WTC11 (cell line): ENCODE measurements at regions not wholly inside any gene's neighbourhood (a gene's known extent, or its start where the extent isn't known, plus 50 kb on each side); places are given as distances from the start of the nearest gene placed in this dataset.

Experiments used
- ATAC-seq: fragments of 200-7000 bp; cut with Tn5 transposase; 2 replicates; pipeline ENCODE4 v1.10.0; 2021; ENCODE audit warnings: mild to moderate bottlenecking, moderate library complexity
- CTCF ChIA-PET: fragments of 300-600 bp; sonication (Branson Sonifier 250); formaldehyde crosslinking; loops from one replicate; lab custom pipeline; 2021; ENCODE audit warnings: antibody characterized with exemption; lab: Charles Lee
- POLR2A ChIA-PET: fragments of 350-600 bp; sonication (Branson Sonifier 250); formaldehyde crosslinking; loops from one replicate; lab custom pipeline; 2021; ENCODE audit warnings: antibody characterized with exemption; lab: Charles Lee
- DNase-seq: peaks from one replicate; pipeline ENCODE4 v3.0.0; 2021; ENCODE audit warnings: low spot score
- H3K27ac Mint-ChIP-seq: 2 replicates; pipeline ENCODE4 v1.8.0; 2021; ENCODE audit warnings: mixed read lengths
- H3K27me3 Mint-ChIP-seq: 2 replicates; pipeline ENCODE4 v1.8.0; 2021; ENCODE audit warnings: low read depth, mild to moderate bottlenecking, moderate library complexity, mixed read lengths
- H3K36me3 Mint-ChIP-seq: 2 replicates; pipeline ENCODE4 v1.8.0; 2021; ENCODE audit warnings: mixed read lengths
- H3K4me1 Mint-ChIP-seq: 2 replicates; pipeline ENCODE4 v1.8.0; 2022; ENCODE audit warnings: mixed read lengths
- H3K4me3 Mint-ChIP-seq: 2 replicates; pipeline ENCODE4 v1.8.0; 2021; ENCODE audit warnings: mild to moderate bottlenecking, moderate library complexity, mixed read lengths
- H3K9me3 Mint-ChIP-seq: 2 replicates; pipeline ENCODE4 v1.8.0; 2021; ENCODE audit warnings: mixed read lengths
- CREB1 ChIP-seq: sonication (generic); formaldehyde crosslinking; IDR thresholded peaks from 2 replicates; pipeline ENCODE4 v1.8.0; 2023; ENCODE audit warnings: mild to moderate bottlenecking, missing genetic modification reagents
- CREM ChIP-seq: sonication (generic); formaldehyde crosslinking; IDR thresholded peaks from 2 replicates; pipeline ENCODE4 v1.8.1; 2022; ENCODE audit warnings: mild to moderate bottlenecking, missing genetic modification reagents, moderate library complexity
- E2F4 ChIP-seq: sonication (generic); formaldehyde crosslinking; IDR thresholded peaks from 2 replicates; pipeline ENCODE4 v1.8.1; 2022; ENCODE audit warnings: low read depth, mild to moderate bottlenecking, moderate library complexity, missing genetic modification reagents, borderline replicate concordance
- ESRRA ChIP-seq: sonication (generic); formaldehyde crosslinking; IDR thresholded peaks from 2 replicates; pipeline ENCODE4 v1.8.1; 2022; ENCODE audit warnings: mild to moderate bottlenecking, missing genetic modification reagents, borderline replicate concordance
- ETV6 ChIP-seq: sonication (generic); formaldehyde crosslinking; IDR thresholded peaks from 2 replicates; pipeline ENCODE4 v1.8.1; 2022; ENCODE audit warnings: mild to moderate bottlenecking, missing genetic modification reagents
- GABPB1 ChIP-seq: sonication (generic); formaldehyde crosslinking; IDR thresholded peaks from 2 replicates; pipeline ENCODE4 v1.8.1; 2023; ENCODE audit warnings: mild to moderate bottlenecking, missing genetic modification reagents
- JUN ChIP-seq: sonication (generic); formaldehyde crosslinking; IDR thresholded peaks from 2 replicates; pipeline ENCODE4 v1.8.0; 2023; ENCODE audit warnings: mild to moderate bottlenecking, missing genetic modification reagents
- KAT7 ChIP-seq: sonication (generic); formaldehyde crosslinking; IDR thresholded peaks from 2 replicates; pipeline ENCODE4 v1.8.1; 2023; ENCODE audit warnings: missing genetic modification reagents, mild to moderate bottlenecking, borderline replicate concordance
- MAX ChIP-seq: sonication (generic); formaldehyde crosslinking; IDR thresholded peaks from 2 replicates; pipeline ENCODE4 v1.8.0; 2022; ENCODE audit warnings: mild to moderate bottlenecking, missing genetic modification reagents
- NFYB ChIP-seq: sonication (generic); formaldehyde crosslinking; conservative IDR thresholded peaks from 2 replicates; pipeline ENCODE4 v1.8.0; 2022; ENCODE audit warnings: low read depth, missing genetic modification reagents
- NR2C2 ChIP-seq: sonication (generic); formaldehyde crosslinking; IDR thresholded peaks from 2 replicates; pipeline ENCODE4 v1.8.0; 2022; ENCODE audit warnings: mild to moderate bottlenecking, missing genetic modification reagents
- OVOL2 ChIP-seq: fragments of 250-450 bp; sonication (Bioruptor Pico); IDR thresholded peaks from 2 replicates; pipeline ENCODE4 v1.9.0; 2021; ENCODE audit warnings: mild to moderate bottlenecking, borderline replicate concordance
- SMAD4 ChIP-seq: sonication (generic); formaldehyde crosslinking; IDR thresholded peaks from 2 replicates; pipeline ENCODE4 v1.8.0; 2022; ENCODE audit warnings: mild to moderate bottlenecking, missing genetic modification reagents
- TP53 ChIP-seq: sonication (generic); formaldehyde crosslinking; IDR thresholded peaks from 2 replicates; pipeline ENCODE4 v1.8.1; 2023; ENCODE audit warnings: mild to moderate bottlenecking, missing genetic modification reagents
- ZNF532 ChIP-seq: fragments of 250-450 bp; sonication (Bioruptor Pico); IDR thresholded peaks from 2 replicates; pipeline ENCODE4 v1.9.0; 2021; ENCODE audit warnings: mild to moderate bottlenecking, borderline replicate concordance
- ZSCAN18 ChIP-seq: fragments of 250-450 bp; sonication (Bioruptor Pico); IDR thresholded peaks from 2 replicates; pipeline ENCODE4 v2.1.2; 2022; ENCODE audit warnings: mild to moderate bottlenecking, moderate library complexity
- TF ChIP-seq, protein P1 (sequence below): sonication (generic); formaldehyde crosslinking; IDR thresholded peaks from 2 replicates; pipeline ENCODE4 v1.8.1; 2023; ENCODE audit warnings: mild to moderate bottlenecking, missing genetic modification reagents, moderate library complexity
- TF ChIP-seq, protein P2 (sequence below): sonication (generic); formaldehyde crosslinking; IDR thresholded peaks from 2 replicates; pipeline ENCODE4 v1.8.0; 2022; ENCODE audit warnings: missing genetic modification reagents

GRCh38 chr5:73395256-73395655 is 53.3 kb downstream of the FOXD1 start:
- TF ChIP-seq TP53 (CRISPR knock-in tag) (no peak), KAT7 (no peak), OVOL2 (CRISPR knock-in tag) (no peak), CREB1 (CRISPR knock-in tag) (no peak), CREM (CRISPR knock-in tag) (no peak), NR2C2 (CRISPR knock-in tag) (no peak), MAX (CRISPR knock-in tag) (no peak), SMAD4 (CRISPR knock-in tag) (no peak)
- TF ChIP-seq, protein P1, sequence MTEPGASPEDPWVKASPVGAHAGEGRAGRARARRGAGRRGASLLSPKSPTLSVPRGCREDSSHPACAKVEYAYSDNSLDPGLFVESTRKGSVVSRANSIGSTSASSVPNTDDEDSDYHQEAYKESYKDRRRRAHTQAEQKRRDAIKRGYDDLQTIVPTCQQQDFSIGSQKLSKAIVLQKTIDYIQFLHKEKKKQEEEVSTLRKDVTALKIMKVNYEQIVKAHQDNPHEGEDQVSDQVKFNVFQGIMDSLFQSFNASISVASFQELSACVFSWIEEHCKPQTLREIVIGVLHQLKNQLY, result no peak
- TF ChIP-seq, protein P2, sequence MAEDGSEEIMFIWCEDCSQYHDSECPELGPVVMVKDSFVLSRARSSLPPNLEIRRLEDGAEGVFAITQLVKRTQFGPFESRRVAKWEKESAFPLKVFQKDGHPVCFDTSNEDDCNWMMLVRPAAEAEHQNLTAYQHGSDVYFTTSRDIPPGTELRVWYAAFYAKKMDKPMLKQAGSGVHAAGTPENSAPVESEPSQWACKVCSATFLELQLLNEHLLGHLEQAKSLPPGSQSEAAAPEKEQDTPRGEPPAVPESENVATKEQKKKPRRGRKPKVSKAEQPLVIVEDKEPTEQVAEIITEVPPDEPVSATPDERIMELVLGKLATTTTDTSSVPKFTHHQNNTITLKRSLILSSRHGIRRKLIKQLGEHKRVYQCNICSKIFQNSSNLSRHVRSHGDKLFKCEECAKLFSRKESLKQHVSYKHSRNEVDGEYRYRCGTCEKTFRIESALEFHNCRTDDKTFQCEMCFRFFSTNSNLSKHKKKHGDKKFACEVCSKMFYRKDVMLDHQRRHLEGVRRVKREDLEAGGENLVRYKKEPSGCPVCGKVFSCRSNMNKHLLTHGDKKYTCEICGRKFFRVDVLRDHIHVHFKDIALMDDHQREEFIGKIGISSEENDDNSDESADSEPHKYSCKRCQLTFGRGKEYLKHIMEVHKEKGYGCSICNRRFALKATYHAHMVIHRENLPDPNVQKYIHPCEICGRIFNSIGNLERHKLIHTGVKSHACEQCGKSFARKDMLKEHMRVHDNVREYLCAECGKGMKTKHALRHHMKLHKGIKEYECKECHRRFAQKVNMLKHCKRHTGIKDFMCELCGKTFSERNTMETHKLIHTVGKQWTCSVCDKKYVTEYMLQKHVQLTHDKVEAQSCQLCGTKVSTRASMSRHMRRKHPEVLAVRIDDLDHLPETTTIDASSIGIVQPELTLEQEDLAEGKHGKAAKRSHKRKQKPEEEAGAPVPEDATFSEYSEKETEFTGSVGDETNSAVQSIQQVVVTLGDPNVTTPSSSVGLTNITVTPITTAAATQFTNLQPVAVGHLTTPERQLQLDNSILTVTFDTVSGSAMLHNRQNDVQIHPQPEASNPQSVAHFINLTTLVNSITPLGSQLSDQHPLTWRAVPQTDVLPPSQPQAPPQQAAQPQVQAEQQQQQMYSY (CRISPR knock-in tag), result no peak
- CTCF ChIA-PET, result no interaction called here
- POLR2A ChIA-PET, result no interaction called here
- Mint-ChIP-seq H3K27ac (no peak overlapping the region), H3K4me1 (peaks cover 13% of the 10 kb centered on the region), H3K9me3 (no peaks in the 10 kb centered on the region), H3K36me3 (no peaks in the 10 kb centered on the region), H3K4me3 (no peak overlapping the region), H3K27me3 (peaks cover 4% of the 10 kb centered on the region)
- DNase-seq (no peak), ATAC-seq (no peak)

DNA sequence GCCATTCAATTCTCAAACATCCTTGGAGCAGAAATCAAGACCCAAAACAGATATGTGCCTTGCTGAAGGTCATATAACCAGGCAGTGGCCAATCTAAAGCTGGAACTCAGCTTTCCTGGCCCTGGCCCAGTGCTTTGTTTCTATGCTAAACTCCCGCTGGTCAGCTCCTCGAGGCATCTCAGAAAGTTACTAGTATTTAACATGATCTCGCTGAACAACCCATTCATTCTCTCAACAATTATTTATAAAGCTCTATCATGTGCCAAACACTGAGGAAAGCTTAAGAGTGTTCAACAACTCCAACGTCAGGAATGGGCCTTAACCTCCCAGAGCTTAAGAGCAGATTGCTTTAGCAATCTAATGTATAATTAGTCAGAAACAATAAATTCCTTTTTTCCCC is 54.0 kb downstream of the FOXD1 start:
- no peak for ATAC-seq

DNA sequence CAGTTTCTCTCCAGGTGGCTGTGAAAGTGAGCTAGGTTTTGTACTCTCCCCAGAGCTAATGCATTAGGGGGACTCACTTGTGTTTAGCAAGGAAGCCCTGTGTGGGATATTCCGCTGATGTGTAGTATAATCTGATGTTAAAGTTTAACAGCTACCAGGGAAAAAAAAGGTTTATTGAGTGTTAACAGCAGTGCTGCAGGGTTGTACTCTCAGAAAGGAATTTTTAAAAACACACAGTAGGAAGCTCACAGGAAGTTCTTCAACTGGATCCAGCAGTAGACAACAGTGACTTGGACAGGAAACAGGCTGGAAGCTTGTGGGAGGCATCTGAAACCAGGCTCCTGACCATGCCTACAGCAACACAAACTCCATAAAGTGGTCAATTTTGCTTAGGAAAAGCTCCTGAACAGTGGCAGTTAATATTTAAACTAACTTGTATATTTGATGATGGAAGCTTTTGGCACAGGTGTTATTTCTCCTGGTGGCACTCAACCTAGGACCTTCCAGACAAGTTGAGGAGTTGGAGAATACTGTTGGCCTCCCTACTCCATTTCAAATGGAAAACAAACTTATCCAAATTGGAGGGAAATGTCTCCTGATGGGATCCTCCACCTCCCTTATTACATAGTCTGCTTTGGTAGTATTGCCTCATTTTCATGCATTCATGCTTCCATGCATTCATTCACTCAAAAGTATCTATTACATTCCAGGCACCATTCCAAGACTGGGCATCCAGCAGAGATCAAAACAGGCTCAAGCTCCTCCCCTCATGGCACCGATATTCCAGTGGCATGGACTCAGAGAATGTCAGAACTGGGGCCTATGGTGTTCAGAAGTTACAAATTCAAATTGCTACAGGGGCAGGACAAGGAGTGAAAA is 54.7 kb downstream of the FOXD1 start:
- ChIA-PET CTCF (interaction anchor here (0.7 to 1.7 kb wide), 7 partner anchors 28 to 178 kb away, joined by 3 to 6 read pairs (median 5); no protein-coding TSS in a partner anchor), POLR2A (no interaction called here)
- DNase-seq, result no peak
- no peak overlapping the region for H3K27ac Mint-ChIP-seq
- no peaks in the 10 kb centered on the region for H3K9me3 Mint-ChIP-seq
- peaks cover 13% of the 10 kb centered on the region for H3K4me1 Mint-ChIP-seq
- no peak for ATAC-seq
- no peak overlapping the region for H3K4me3 Mint-ChIP-seq
- H3K27me3 Mint-ChIP-seq, result peaks cover 4% of the 10 kb centered on the region
- H3K36me3 Mint-ChIP-seq, result no peaks in the 10 kb centered on the region
- TF ChIP-seq ESRRA (CRISPR knock-in tag) (no peak), ZSCAN18 (CRISPR knock-in tag) (no peak), ZNF532 (CRISPR knock-in tag) (no peak), ETV6 (CRISPR knock-in tag) (no peak), GABPB1 (CRISPR knock-in tag) (no peak), JUN (CRISPR knock-in tag) (no peak), E2F4 (CRISPR knock-in tag) (no peak)
- TF ChIP-seq, protein P1, result no peak

More for the DNA sequence above, 54.0 kb downstream of the FOXD1 start:
- no peak for DNase-seq
- ChIA-PET POLR2A (no interaction called here), CTCF (interaction anchor here (1.2 to 1.7 kb wide), 2 partner anchors 27 to 43 kb away, joined by 3 to 6 read pairs; no protein-coding TSS in a partner anchor)
- TF ChIP-seq JUN (CRISPR knock-in tag), result no peak
- TF ChIP-seq NFYB (CRISPR knock-in tag), result no peak
- no peaks in the 10 kb centered on the region for H3K36me3 Mint-ChIP-seq
- no peak overlapping the region for H3K27ac Mint-ChIP-seq
- H3K27me3 Mint-ChIP-seq, result peaks cover 4% of the 10 kb centered on the region
- no peak overlapping the region for H3K4me3 Mint-ChIP-seq
- H3K4me1 Mint-ChIP-seq, result peaks cover 13% of the 10 kb centered on the region
- no peaks in the 10 kb centered on the region for H3K9me3 Mint-ChIP-seq
